Skeletal muscle satellite cell (primary cell): ENCODE measurements at regions not wholly inside any gene's neighbourhood (a gene's known extent, or its start where the extent isn't known, plus 50 kb on each side); places are given as distances from the start of the nearest gene placed in this dataset.
"Not testable (repeated sequence)": the region's sequence is repeated elsewhere in the genome, so short reads cannot be mapped to it uniquely, and the experiment has no call there.

Experiments
- H3K27me3 ChIP-seq: 2 replicates; pipeline ENCODE4 v1.7.0; 2013; ENCODE audit warnings: low read length; ENCODE audit not compliant: control insufficient read depth, insufficient read depth
- H3K36me3 ChIP-seq: 2 replicates; pipeline ENCODE4 v1.7.0; 2013; ENCODE audit warnings: mild to moderate bottlenecking, control low read depth, low read length; ENCODE audit not compliant: insufficient read depth
- H3K4me1 ChIP-seq: 2 replicates; pipeline ENCODE4 v1.7.0; 2013; ENCODE audit warnings: low read length; ENCODE audit not compliant: control insufficient read depth, insufficient read depth
- H3K4me2 ChIP-seq: 2 replicates; pipeline ENCODE4 v1.7.0; 2013; ENCODE audit warnings: mild to moderate bottlenecking, low read length
- H3K4me3 ChIP-seq: 2 replicates; pipeline ENCODE4 v1.7.0; 2013; ENCODE audit warnings: low read length
- H3K9ac ChIP-seq: 2 replicates; pipeline ENCODE4 v1.7.0; 2013; ENCODE audit warnings: mild to moderate bottlenecking, low read depth, low read length, moderate library complexity
- H3K9me3 ChIP-seq: replicated peaks from 2 replicates; pipeline ENCODE4 v1.7.0; 2013; ENCODE audit warnings: mild to moderate bottlenecking, control low read depth, low read length

DNA sequence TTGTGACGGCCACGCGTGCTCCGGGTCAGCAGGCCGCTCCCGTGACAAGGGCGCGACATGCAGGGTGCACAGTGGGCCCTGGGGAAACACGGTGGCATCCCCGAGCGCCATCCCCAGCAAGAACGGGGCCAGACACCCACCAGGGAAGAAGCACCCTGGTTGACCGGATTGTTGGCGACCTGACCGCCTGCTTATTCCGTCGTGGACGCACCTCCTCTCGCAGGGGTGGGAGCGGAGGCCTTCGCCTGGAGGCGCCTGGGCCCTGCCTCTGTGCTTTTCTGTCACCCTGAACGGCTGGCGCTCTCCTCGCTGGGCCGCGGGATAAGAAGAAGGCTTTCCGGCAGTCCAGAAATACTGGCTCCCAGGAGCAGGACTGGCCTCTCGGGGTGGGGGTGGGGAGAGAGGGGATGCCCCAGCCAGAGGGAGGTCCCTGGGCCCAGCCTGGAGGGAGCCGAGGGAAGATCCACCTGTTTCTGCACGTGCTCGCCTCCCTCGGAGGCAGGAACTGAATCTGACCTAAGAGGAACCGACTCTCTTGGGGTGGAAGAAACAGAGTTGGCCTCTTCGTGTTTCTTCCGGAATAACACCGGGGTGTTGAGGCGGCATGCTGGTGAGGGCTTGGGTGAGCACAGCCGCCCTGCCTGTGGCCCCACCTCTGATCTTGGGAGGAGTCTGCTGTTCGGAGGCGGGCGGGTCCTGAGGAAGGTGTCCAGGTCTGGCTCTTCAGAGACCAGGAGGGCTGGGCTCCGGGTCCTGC is 4394.2 kb upstream of the TPTE start:
- not testable (repeated sequence) for H3K27me3 ChIP-seq, H3K4me1 ChIP-seq, H3K4me2 ChIP-seq, H3K4me3 ChIP-seq, H3K9me3 ChIP-seq, H3K9ac ChIP-seq, H3K36me3 ChIP-seq

- not testable (repeated sequence) for H3K9ac ChIP-seq, H3K36me3 ChIP-seq, H3K4me2 ChIP-seq, H3K9me3 ChIP-seq, H3K4me1 ChIP-seq, H3K4me3 ChIP-seq, H3K27me3 ChIP-seq
Measured at GRCh38 chr21:6130734-6131133, 4390.6 kb upstream of the TPTE start.

- not testable (repeated sequence) for H3K36me3 ChIP-seq, H3K9ac ChIP-seq, H3K4me3 ChIP-seq, H3K4me2 ChIP-seq, H3K4me1 ChIP-seq, H3K9me3 ChIP-seq, H3K27me3 ChIP-seq
Measured at GRCh38 chr21:6133373-6133772, 4388.0 kb upstream of the TPTE start.

- not testable (repeated sequence) for H3K4me3 ChIP-seq, H3K27me3 ChIP-seq
Measured at GRCh38 chr21:6133852-6134630, 4387.3 kb upstream of the TPTE start.

DNA sequence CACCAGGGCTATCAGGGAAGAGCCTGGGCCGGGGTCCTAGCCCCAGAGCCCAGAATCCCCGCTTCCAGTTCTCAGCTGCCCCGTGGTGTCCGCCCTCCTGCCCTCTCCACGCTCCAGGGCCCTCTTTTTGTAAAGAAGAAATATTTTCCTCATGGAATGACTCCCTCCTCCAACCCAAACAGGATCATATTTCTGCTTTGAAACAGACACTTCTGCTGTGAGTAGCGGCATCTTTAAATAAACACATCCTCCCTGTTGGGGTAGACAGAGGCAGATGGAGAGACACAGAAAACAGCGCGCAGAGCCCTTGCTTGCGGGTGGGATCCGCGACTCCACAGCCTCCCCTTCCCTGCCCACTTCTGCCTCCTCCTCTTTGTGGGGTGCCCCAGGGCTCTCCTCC is 4384.7 kb upstream of the TPTE start:
- H3K9me3 ChIP-seq, H3K4me1 ChIP-seq, H3K4me2 ChIP-seq, H3K9ac ChIP-seq, H3K4me3 ChIP-seq, H3K36me3 ChIP-seq, H3K27me3 ChIP-seq: not testable (repeated sequence)

More at GRCh38 chr21:6133852-6134630, 4387.3 kb upstream of the TPTE start:
- not testable (repeated sequence) for H3K4me2 ChIP-seq, H3K4me1 ChIP-seq, H3K9me3 ChIP-seq, H3K36me3 ChIP-seq, H3K9ac ChIP-seq

DNA sequence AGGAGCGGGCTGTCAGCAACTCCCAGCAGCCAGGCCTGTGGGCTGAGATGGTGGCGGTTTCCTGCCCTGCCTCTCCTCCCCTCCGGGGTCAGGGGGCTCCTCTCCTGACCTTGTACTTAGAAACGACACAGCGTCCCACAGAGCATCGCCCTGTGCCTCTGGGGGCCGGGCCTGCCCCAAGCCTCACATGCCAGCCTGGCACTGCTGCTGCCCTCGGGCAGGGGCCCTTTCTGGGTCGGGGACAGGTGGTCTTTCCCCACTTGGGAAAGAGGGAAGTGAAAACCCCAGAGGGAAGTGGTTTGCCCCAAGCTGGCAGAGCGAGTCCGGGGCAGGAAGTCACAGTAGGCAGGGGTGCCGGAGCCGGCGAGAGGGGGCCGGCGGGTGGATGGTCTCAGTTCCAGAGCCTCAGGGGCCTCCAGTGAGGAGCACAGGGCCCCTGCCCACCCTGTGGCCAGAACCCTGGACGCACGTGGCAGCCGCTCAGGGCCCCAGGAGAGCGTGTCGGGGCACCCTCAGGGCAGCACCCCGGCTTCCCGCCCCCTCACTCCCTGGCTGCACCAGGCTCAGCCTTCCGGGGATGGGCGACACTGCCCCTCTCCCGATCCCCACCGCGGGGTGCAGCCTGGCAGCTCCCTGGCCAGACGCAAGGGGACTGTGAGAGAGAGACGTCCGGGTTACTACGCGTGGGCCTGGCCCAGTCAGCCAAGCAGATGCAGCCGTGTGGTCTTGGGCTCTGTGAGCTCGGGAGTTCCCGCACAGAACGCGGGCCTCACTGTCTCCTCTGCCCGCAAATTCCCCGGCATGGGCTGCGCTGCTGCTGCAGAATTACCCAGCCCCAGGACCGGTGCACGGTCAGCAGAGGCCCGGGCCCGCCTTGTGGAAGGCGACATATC is 4382.9 kb upstream of the TPTE start:
- H3K4me1 ChIP-seq, H3K9me3 ChIP-seq, H3K4me3 ChIP-seq, H3K9ac ChIP-seq, H3K4me2 ChIP-seq, H3K27me3 ChIP-seq, H3K36me3 ChIP-seq: not testable (repeated sequence)

DNA sequence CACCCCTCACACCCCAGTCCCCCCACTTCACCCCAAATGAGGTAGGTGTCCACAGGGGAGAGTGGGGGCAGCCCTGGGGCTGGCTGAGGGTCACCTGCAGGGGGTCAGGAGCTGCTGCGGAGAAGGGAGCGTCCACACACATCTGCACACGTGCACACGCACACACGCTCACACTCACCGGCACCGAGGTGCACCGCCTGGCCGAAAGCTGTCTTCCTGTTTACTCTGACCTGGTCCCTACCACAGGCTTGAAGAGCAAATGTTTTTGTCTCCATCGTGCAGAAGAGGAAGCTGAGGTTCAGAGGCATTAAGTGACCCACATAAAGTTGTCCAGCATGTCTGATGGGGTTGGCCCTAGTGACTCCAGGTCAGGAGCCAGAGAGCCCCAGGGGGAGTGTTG is 4382.1 kb upstream of the TPTE start:
- not testable (repeated sequence) for H3K27me3 ChIP-seq, H3K9me3 ChIP-seq, H3K36me3 ChIP-seq, H3K9ac ChIP-seq, H3K4me3 ChIP-seq, H3K4me1 ChIP-seq, H3K4me2 ChIP-seq

DNA sequence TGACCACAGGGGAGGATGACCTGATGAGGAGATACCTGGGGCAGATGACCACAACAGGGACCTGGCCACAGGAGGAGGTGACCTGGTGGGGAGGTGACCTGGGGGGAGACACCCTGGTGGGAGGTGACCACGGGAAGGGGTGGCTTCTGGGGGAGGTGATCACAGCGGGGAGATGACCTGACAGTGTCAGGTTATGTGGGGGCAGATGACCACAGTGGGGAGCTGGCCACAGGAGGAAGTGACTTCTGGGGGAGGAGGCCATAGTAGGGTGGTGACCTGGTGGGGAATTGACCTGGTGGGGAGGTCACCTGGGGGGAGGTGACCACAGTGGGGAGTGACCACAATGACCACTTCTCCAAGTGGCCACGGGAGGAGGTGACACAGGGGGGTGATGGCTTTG is 4381.5 kb upstream of the TPTE start:
- H3K36me3 ChIP-seq, result not testable (repeated sequence)

DNA sequence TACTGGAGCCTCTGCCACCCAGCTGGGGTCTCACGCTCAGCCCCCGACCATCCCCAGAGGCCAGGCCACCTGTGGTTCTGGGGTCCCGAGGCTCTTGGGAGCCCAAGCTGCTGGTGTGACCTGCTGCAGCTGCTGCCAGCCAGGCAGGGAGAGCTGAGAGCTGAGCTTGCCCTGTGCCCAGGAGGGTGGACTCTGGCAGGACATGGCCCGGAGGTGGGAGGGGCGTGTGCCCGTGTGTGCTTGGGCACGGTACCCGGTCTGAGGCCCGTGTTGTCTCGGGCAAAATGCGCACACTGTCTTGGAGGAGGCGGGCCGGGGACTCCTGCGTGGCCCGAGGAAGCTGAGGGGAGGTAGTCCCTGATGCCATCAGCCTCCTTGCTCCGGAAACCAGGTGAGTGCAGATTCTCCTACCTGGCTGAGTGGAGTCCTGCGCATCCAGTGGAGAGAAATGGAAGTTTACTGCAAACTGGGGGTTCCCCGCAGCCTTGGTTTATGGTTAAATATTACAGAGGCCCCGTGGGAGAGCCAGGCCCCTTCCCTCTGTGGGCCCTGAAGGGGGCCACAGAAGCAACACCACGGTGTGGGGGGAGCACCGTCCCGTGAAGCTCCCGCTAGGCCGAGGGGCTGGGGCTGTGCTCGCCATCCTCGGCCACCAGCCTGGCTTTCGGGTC is 4380.8 kb upstream of the TPTE start:
- H3K27me3 ChIP-seq, H3K36me3 ChIP-seq, H3K4me2 ChIP-seq, H3K9ac ChIP-seq, H3K9me3 ChIP-seq, H3K4me1 ChIP-seq, H3K4me3 ChIP-seq: not testable (repeated sequence)

More for the DNA sequence above, 4381.5 kb upstream of the TPTE start:
- H3K9me3 ChIP-seq, H3K4me3 ChIP-seq, H3K27me3 ChIP-seq, H3K9ac ChIP-seq, H3K4me1 ChIP-seq, H3K4me2 ChIP-seq: not testable (repeated sequence)

DNA sequence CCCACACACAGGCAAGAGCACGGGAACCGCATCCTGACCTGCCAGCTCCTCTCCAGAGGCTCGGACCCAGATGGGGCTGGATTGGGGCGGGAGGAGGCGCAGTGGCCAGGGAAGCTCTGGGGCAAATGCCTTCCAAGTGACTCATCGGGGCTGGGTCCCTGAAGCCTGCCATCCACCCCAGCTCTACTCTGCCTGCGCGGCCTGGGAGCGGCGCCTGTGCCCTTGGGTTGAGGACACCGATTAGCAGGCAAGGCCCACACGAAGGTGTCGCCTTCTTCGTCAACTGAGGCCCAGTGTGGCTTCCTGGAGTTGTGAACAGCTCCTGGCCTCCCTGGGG is 4380.3 kb upstream of the TPTE start:
- H3K4me2 ChIP-seq, result not testable (repeated sequence)

DNA sequence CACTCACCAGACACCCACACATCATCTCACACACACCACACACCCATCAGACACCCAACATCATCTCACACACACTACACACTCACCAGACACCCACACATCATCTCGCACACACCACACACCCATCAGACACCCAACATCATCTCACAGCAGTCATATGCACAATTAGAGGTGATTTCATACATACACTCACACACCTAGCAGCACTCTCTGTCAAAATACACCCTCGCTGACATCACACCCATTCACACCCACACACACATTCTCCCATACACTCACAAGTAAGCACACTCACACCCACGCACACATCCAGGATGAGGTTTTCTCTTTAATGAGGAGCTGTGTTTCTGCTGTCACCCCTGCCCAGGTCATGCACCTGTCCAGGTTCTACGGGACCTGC is 4368.2 kb upstream of the TPTE start:
- H3K4me1 ChIP-seq, H3K36me3 ChIP-seq, H3K9me3 ChIP-seq, H3K27me3 ChIP-seq, H3K4me2 ChIP-seq, H3K4me3 ChIP-seq, H3K9ac ChIP-seq: not testable (repeated sequence)

More for the DNA sequence above, 4380.3 kb upstream of the TPTE start:
- H3K4me1 ChIP-seq, H3K36me3 ChIP-seq, H3K9me3 ChIP-seq, H3K9ac ChIP-seq, H3K27me3 ChIP-seq, H3K4me3 ChIP-seq: not testable (repeated sequence)
